H9 (cell line): ENCODE measurements at regions not wholly inside any gene's neighbourhood (a gene's known extent, or its start where the extent isn't known, plus 50 kb on each side); places are given as distances from the start of the nearest gene placed in this dataset.

Experiments
- DNase-seq: peaks from one replicate; pipeline ENCODE4 v3.0.0-alpha.2; 2017
- H2AFZ ChIP-seq: one replicate; pipeline ENCODE4 v1.6.1; 2013; ENCODE audit warnings: mild to moderate bottlenecking, low read length, control low read depth, moderate library complexity
- H2AK5ac ChIP-seq: 2 replicates; pipeline ENCODE4 v1.6.1; 2013; ENCODE audit warnings: low read length, control low read depth, mixed read lengths; ENCODE audit not compliant: insufficient read length
- H2BK120ac ChIP-seq: one replicate; pipeline ENCODE4 v1.6.1; 2013; ENCODE audit warnings: low read depth, mild to moderate bottlenecking, low read length, control low read depth, inconsistent platforms; ENCODE audit not compliant: poor library complexity, severe bottlenecking
- H2BK12ac ChIP-seq: 2 replicates; pipeline ENCODE4 v1.6.1; 2013; ENCODE audit warnings: low read length, control low read depth, mixed read lengths, low read depth; ENCODE audit not compliant: insufficient read length
- H2BK15ac ChIP-seq: 2 replicates; pipeline ENCODE4 v1.6.1; 2013; ENCODE audit warnings: low read depth, low read length, control low read depth
- H2BK20ac ChIP-seq: one replicate; pipeline ENCODE4 v1.6.1; 2013; ENCODE audit warnings: low read depth, mild to moderate bottlenecking, low read length, control low read depth, inconsistent platforms; ENCODE audit not compliant: poor library complexity, severe bottlenecking
- H2BK5ac ChIP-seq: 2 replicates; pipeline ENCODE4 v1.6.1; 2013; ENCODE audit warnings: low read length, control low read depth, mixed read lengths; ENCODE audit not compliant: insufficient read length
- H3K14ac ChIP-seq: 2 replicates; pipeline ENCODE4 v1.6.1; 2013; ENCODE audit warnings: low read length, control low read depth; ENCODE audit not compliant: insufficient read depth
- H3K18ac ChIP-seq: 2 replicates; pipeline ENCODE4 v1.6.1; 2013; ENCODE audit warnings: low read depth, mild to moderate bottlenecking, mixed read lengths, low read length, control low read depth; ENCODE audit not compliant: insufficient read length
- H3K23ac ChIP-seq: 2 replicates; pipeline ENCODE4 v1.6.1; 2013; ENCODE audit warnings: low read length, control low read depth, mixed read lengths, low read depth; ENCODE audit not compliant: insufficient read length
- H3K23me2 ChIP-seq: 2 replicates; pipeline ENCODE4 v1.6.1; 2013; ENCODE audit warnings: low read depth, mild to moderate bottlenecking, mixed read lengths, low read length, control low read depth; ENCODE audit not compliant: insufficient read length, poor library complexity, severe bottlenecking
- H3K27ac ChIP-seq: 2 replicates; pipeline ENCODE4 v1.5.1; 2013; ENCODE audit warnings: low read length, control low read depth, mixed read lengths, low read depth; ENCODE audit not compliant: insufficient read length
- H3K27me3 ChIP-seq: 2 replicates; pipeline ENCODE4 v1.6.1; 2013; ENCODE audit warnings: low read length, control low read depth, inconsistent platforms; ENCODE audit not compliant: insufficient read depth
- H3K4ac ChIP-seq: 2 replicates; pipeline ENCODE4 v1.6.1; 2013; ENCODE audit warnings: low read depth, mild to moderate bottlenecking, control low read depth, inconsistent platforms, low read length, moderate library complexity
- H3K4me1 ChIP-seq: 2 replicates; pipeline ENCODE4 v1.6.1; 2013; ENCODE audit warnings: low read length, control low read depth, inconsistent platforms; ENCODE audit not compliant: insufficient read depth
- H3K4me2 ChIP-seq: 2 replicates; pipeline ENCODE4 v1.6.1; 2013; ENCODE audit warnings: low read length, control low read depth, mixed read lengths; ENCODE audit not compliant: insufficient read length, insufficient read depth
- H3K56ac ChIP-seq: 2 replicates; pipeline ENCODE4 v1.6.1; 2013; ENCODE audit warnings: low read depth, mild to moderate bottlenecking, mixed read lengths, low read length, control low read depth; ENCODE audit not compliant: insufficient read length
- H3K79me1 ChIP-seq: 2 replicates; pipeline ENCODE4 v1.6.1; 2013; ENCODE audit warnings: low read depth, mild to moderate bottlenecking, moderate library complexity, low read length, control low read depth, inconsistent platforms; ENCODE audit not compliant: insufficient read depth, poor library complexity, severe bottlenecking
- H3K79me2 ChIP-seq: 2 replicates; pipeline ENCODE4 v1.6.1; 2013; ENCODE audit warnings: low read length, control low read depth, inconsistent platforms; ENCODE audit not compliant: insufficient read depth
- H3K9ac ChIP-seq: 2 replicates; pipeline ENCODE4 v1.6.1; 2013; ENCODE audit warnings: low read length, control low read depth, mixed read lengths; ENCODE audit not compliant: insufficient read length; ENCODE audit errors: extremely low read depth
- H3K9me3 ChIP-seq: one replicate; pipeline ENCODE4 v1.6.1; 2013; ENCODE audit warnings: low read depth, low read length, inconsistent platforms; ENCODE audit not compliant: control insufficient read depth
- H3T11ph ChIP-seq: one replicate; pipeline ENCODE4 v1.6.1; 2013; ENCODE audit warnings: mild to moderate bottlenecking, low read length, control low read depth, inconsistent platforms
- H4K20me1 ChIP-seq: one replicate; pipeline ENCODE4 v1.6.1; 2013; ENCODE audit not compliant: control insufficient read depth, insufficient read length, insufficient read depth
- H4K5ac ChIP-seq: 2 replicates; pipeline ENCODE4 v1.6.1; 2013; ENCODE audit warnings: low read depth, mild to moderate bottlenecking, mixed read lengths, low read length, control low read depth; ENCODE audit not compliant: insufficient read length
- H4K8ac ChIP-seq: replicated peaks from 2 replicates; pipeline ENCODE4 v1.6.1; 2013; ENCODE audit warnings: low read length, control low read depth, mixed read lengths, low read depth; ENCODE audit not compliant: insufficient read length
- H4K91ac ChIP-seq: 2 replicates; pipeline ENCODE4 v1.6.1; 2013; ENCODE audit warnings: low read depth, mild to moderate bottlenecking, moderate library complexity, mixed read lengths, low read length, control low read depth; ENCODE audit not compliant: insufficient read length
- H3K27ac Mint-ChIP-seq, 3 experiments: 2 replicates in 2 of 3; 3 replicates in 1 of 3; pipeline ENCODE4 v1.8.0; 2020 to 2021; ENCODE audit warnings: mixed read lengths in 3 of 3, mild to moderate bottlenecking in 1 of 3, moderate library complexity in 1 of 3
- H3K27me3 Mint-ChIP-seq: 2 replicates; pipeline ENCODE4 v1.8.0; 2021; ENCODE audit warnings: low read depth, mild to moderate bottlenecking, moderate library complexity, mixed read lengths
- H3K36me3 Mint-ChIP-seq, 3 experiments: 2 replicates in 2 of 3; 3 replicates in 1 of 3; pipeline ENCODE4 v1.8.0; 2020 to 2021; ENCODE audit warnings: low read depth in 3 of 3, mixed read lengths in 3 of 3; ENCODE audit not compliant: insufficient read depth in 1 of 3
- H3K4me1 Mint-ChIP-seq, 2 experiments: 2 replicates each; pipeline ENCODE4 v1.8.0; 2020; ENCODE audit warnings: mixed read lengths in 2 of 2
- H3K4me3 Mint-ChIP-seq, 2 experiments: 2 replicates in 1 of 2; 3 replicates in 1 of 2; pipeline ENCODE4 v1.8.0; 2020 to 2021; ENCODE audit warnings: mild to moderate bottlenecking in 2 of 2, mixed read lengths in 2 of 2, moderate library complexity in 1 of 2
- H3K9me3 Mint-ChIP-seq, 2 experiments: 2 replicates in 1 of 2; 3 replicates in 1 of 2; pipeline ENCODE4 v1.8.0; 2020; ENCODE audit warnings: mild to moderate bottlenecking in 2 of 2, mixed read lengths in 2 of 2, moderate library complexity in 1 of 2
- WGBS: extraction: QIAGEN DNeasy Blood & Tissue Kit; methylation state at CpG from one replicate; pipeline ENCODE4 v1.1.7; 2013; ENCODE audit warnings: missing lambda C conversion rate, low lambda C conversion rate, mixed read lengths; ENCODE audit not compliant: insufficient read length; ENCODE audit errors: extremely low coverage; 5-methylcytosine and 5-hydroxymethylcytosine counted together
- TF ChIP-seq, protein P1 (sequence below): fragments of 200-600 bp; sonication (generic); conservative IDR thresholded peaks from 3 replicates; pipeline ENCODE4 v1.8.0; 2021; ENCODE audit warnings: antibody characterized with exemption, mild to moderate bottlenecking

- H2BK5ac ChIP-seq, result no peak overlapping the region
- H3K4ac ChIP-seq, result no peak overlapping the region
- Mint-ChIP-seq H3K27me3 (peaks cover 7% of the 10 kb centered on the region; the same call in 1 of the 2 replicates), H3K27ac (peak overlapping the region in 1 of 3 experiments; percentile 52; a peak in 2 of 7 replicates), H3K4me3 (no peak overlapping the region), H3K36me3 (peaks cover 0 to under 1% (median 0%) of the 10 kb centered on the region in 3 experiments; a peak in 1 of 7 replicates), H3K4me1 (peaks cover 26 to 33% of the 10 kb centered on the region in 2 experiments), H3K9me3 (no peaks in the 10 kb centered on the region; a peak in 2 of 5 replicates)
- no peaks in the 10 kb centered on the region for H3K79me1 ChIP-seq
- H4K8ac ChIP-seq, result no peak overlapping the region
- no peak overlapping the region for H3K56ac ChIP-seq
- no peaks in the 10 kb centered on the region for H3K9me3 ChIP-seq
- H3K14ac ChIP-seq, result no peak overlapping the region
- no peak overlapping the region for H2BK120ac ChIP-seq
- no peak overlapping the region for H2BK12ac ChIP-seq
- H2AK5ac ChIP-seq, result no peak overlapping the region
- no peak overlapping the region for H2AFZ ChIP-seq
- H4K20me1 ChIP-seq, result no peaks in the 10 kb centered on the region
- H3K9ac ChIP-seq, result no peak overlapping the region
- no peak overlapping the region for H2BK20ac ChIP-seq
- H4K91ac ChIP-seq, result no peak overlapping the region
- no peaks in the 10 kb centered on the region for H3K23me2 ChIP-seq
- WGBS, result no CpG with 5 or more reads among the region's 5 CpGs
- peaks cover 2% of the 10 kb centered on the region; the same call in 1 of the 2 replicates for H3K4me1 ChIP-seq
- no peak overlapping the region for H3T11ph ChIP-seq
- H3K27me3 ChIP-seq, result no peaks in the 10 kb centered on the region
- no peak overlapping the region for H3K4me2 ChIP-seq
- no peak overlapping the region for H3K23ac ChIP-seq
- H3K79me2 ChIP-seq, result no peaks in the 10 kb centered on the region
- no peak for DNase-seq
- H4K5ac ChIP-seq, result no peak overlapping the region
- no peak overlapping the region for H3K18ac ChIP-seq
- no peak overlapping the region for H2BK15ac ChIP-seq
- no peak overlapping the region for H3K27ac ChIP-seq
- TF ChIP-seq, protein P1, sequence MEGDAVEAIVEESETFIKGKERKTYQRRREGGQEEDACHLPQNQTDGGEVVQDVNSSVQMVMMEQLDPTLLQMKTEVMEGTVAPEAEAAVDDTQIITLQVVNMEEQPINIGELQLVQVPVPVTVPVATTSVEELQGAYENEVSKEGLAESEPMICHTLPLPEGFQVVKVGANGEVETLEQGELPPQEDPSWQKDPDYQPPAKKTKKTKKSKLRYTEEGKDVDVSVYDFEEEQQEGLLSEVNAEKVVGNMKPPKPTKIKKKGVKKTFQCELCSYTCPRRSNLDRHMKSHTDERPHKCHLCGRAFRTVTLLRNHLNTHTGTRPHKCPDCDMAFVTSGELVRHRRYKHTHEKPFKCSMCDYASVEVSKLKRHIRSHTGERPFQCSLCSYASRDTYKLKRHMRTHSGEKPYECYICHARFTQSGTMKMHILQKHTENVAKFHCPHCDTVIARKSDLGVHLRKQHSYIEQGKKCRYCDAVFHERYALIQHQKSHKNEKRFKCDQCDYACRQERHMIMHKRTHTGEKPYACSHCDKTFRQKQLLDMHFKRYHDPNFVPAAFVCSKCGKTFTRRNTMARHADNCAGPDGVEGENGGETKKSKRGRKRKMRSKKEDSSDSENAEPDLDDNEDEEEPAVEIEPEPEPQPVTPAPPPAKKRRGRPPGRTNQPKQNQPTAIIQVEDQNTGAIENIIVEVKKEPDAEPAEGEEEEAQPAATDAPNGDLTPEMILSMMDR, result peak; percentile 31; the same call in 2 of the 3 replicates
Measured at GRCh38 chr22:47724030-47724429, 961.6 kb downstream of the TBC1D22A start.
